GM18861 (cell line): ENCODE measurements at regions not wholly inside any gene's neighbourhood (a gene's known extent, or its start where the extent isn't known, plus 50 kb on each side); places are given as distances from the start of the nearest gene placed in this dataset.
"Not testable (repeated sequence)": the region's sequence is repeated elsewhere in the genome, so short reads cannot be mapped to it uniquely, and the experiment has no call there.

ENCODE experiments used
- ATAC-seq: cut with Tn5 transposase; IDR thresholded peaks from one replicate; pipeline ENCODE4 v1.9.1; 2021; ENCODE audit not compliant: unreplicated experiment

DNA sequence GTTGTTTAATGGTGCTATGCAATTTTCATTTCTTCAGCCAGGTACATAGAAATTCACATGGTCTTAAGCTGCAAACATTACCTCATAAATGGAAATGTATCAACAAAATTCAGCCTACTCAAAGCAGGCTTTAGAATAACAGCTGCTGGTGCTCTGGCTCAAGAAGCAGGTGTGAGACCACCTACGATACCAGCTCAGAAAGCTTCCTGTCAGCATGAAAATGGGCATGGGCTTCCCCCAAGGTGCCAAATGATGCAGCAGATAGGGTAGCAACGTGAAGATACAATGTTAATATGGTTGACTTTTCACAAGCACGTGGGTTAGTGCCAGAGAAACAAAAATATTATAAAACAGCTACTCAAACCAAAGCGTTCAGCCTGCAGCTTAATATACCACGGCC is 343.4 kb upstream of the PRICKLE1 start:
- no peak for ATAC-seq

- no peak for ATAC-seq
These were observed 336.7 kb upstream of the PRICKLE1 start for GRCh38 chr12:42926232-42926631.

GRCh38 chr12:42924482-42924881 is 334.9 kb upstream of the PRICKLE1 start:
- no peak for ATAC-seq

- no peak for ATAC-seq
These were observed 334.0 kb upstream of the PRICKLE1 start for GRCh38 chr12:42923583-42923982.

GRCh38 chr12:42923156-42923555 is 333.6 kb upstream of the PRICKLE1 start:
- no peak for ATAC-seq

- no peak for ATAC-seq
These were observed 332.9 kb upstream of the PRICKLE1 start for GRCh38 chr12:42922505-42922850.

GRCh38 chr12:42921741-42922504 is 332.4 kb upstream of the PRICKLE1 start:
- no peak for ATAC-seq

GRCh38 chr12:42919691-42920090 is 330.1 kb upstream of the PRICKLE1 start:
- ATAC-seq, result no peak

DNA sequence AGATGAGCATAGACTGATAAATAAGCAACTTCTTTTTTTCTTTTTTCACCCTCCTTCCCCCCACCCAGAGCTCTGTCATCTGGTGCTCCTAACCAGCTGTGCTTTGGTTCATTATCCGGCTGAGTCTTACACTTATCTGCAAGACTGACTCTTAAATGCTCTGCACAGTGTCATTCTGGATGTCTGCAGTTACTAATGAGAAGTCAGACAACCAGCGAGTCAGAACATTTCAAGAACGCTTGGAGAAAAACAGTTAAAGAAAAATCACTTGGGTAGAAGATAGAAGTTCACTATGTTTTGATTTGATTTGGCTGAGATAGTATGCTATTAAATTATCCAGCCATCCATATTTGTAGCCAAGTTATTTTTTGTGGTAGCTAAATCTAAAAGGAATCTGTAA is 328.9 kb upstream of the PRICKLE1 start:
- no peak for ATAC-seq

DNA sequence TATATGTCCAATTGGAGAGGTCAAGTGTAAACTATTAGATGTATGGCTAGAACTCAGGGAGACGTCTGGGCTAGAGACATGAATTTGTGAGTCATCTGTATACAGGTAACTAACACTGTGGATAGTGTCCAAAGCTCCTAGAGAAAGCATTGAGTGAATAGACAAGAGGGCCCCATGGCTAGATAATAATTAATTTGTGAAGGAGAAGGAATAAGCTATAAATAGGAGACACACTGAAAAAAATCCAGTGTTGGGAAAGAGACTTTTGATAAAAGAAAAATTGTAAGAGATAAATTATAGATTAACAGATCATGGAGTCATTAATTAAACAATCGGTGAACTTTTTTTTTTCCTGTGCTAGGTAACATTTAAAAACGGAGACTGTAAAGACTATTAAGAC is 326.6 kb upstream of the PRICKLE1 start:
- ATAC-seq, result no peak

DNA sequence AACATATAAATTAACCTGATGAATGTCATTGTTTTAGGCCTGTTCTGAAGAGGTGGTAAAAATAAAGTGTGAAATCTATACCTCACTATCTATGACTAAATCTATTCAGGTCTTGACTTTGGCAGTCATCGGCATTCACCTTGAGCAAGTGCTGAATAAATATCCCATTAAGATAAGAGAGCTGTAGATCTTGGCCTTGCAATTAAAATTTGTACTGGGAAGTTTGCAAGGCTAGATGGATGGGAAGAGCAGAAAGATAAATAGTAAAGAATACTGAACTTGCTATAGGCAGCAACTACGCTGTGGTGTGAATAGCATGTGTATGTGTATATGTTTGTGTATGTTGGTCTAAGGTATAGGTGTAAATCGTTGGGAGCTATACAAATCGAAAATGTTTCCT is 325.9 kb upstream of the PRICKLE1 start:
- no peak for ATAC-seq

- no peak for ATAC-seq
These were observed 322.8 kb upstream of the PRICKLE1 start for GRCh38 chr12:42912367-42912766.

DNA sequence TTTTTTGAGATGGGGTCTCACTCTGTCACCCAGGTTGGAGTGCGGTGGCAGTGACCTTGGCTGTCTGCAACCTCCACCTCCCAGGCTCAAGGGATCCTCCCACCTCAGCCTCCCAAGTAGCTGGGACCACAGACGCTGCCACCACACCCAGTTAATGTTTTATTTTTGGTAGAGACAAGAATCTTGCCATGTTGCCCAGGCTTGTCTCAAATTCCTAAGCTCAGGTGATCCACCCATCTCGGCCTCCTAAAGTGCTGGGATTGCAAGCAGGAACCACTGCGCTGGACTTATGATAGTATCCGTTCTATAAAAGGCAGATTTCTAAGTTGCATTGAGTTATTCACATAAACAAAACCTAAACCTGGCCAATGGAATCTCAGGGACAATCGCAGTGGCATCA is 321.1 kb upstream of the PRICKLE1 start:
- no peak for ATAC-seq

- ATAC-seq, result no peak
These were observed 319.2 kb upstream of the PRICKLE1 start for GRCh38 chr12:42908712-42909111.

DNA sequence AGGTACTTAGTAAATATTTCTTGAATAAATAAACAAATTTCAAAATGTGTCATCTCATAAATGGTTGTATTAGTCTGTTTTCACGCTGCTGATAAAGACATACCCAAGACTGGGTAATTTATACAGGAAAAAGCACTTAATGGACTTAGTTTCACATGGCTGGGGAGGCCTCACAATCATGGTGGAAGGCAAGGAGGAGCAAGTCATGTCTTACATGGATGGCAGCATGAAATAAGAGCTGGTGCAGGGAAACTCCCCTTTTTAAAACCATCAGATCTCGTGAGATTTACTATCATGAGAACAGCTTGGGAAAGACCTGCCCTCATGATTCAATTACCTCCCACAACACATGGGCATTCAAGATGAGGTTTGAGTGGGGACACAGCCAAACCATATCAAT is 317.3 kb upstream of the PRICKLE1 start:
- not testable (repeated sequence) for ATAC-seq

DNA sequence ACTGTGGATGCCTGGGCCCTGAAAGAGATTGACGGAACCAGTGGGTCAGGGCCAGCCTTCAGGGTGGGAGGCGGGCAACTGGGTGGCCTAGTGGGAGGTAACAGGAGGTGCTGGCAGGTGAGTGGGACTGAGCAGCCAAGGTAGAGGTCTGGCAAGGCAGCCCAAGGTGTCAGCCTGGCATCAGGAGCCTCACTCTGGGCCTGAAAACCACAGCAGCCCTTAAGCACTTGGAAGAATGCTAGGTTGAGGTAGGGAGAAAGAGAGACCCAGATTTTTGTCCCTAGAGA is 315.8 kb upstream of the PRICKLE1 start:
- no peak for ATAC-seq

- no peak for ATAC-seq
These were observed 315.3 kb upstream of the PRICKLE1 start for GRCh38 chr12:42904683-42905418.

DNA sequence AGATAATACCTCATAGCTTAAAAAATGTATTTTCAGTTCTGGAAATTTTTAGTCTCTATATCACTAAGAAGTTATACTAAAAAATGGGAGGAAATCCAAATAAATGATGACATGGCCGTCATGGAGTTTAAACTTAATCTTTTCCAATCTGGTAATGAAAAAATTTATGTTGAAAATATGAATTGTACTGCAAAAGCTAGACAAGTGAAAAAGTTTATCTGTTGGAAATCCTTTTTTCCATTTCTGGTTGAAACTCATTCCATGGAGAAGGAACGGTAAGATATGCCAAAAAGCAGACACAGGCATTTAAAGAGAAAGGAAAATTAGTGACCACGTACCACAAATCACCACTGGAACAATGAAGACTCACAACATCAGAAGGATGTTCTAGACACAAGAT is 314.2 kb upstream of the PRICKLE1 start:
- no peak for ATAC-seq

DNA sequence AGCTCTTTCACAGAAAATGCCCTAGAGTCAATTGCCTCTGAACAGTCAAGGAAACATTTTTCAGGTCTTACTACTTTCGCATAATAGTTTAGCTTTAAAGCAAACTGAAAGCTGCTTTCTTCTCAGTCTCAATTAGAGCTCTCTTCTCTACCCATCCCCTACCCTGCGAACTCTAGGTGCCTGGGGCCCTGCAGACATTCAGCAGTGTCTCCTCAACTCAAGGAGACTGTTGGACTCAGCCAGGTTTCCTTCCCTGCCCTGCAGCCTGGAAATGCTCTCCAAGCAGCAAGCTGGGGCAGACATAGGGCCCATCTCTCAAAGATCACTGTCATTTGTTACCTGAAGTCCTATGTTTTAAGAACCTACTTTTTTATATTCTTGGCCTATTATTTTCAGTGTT is 312.5 kb upstream of the PRICKLE1 start:
- no peak for ATAC-seq

- no peak for ATAC-seq
These were observed 304.3 kb upstream of the PRICKLE1 start for GRCh38 chr12:42893803-42894202.

DNA sequence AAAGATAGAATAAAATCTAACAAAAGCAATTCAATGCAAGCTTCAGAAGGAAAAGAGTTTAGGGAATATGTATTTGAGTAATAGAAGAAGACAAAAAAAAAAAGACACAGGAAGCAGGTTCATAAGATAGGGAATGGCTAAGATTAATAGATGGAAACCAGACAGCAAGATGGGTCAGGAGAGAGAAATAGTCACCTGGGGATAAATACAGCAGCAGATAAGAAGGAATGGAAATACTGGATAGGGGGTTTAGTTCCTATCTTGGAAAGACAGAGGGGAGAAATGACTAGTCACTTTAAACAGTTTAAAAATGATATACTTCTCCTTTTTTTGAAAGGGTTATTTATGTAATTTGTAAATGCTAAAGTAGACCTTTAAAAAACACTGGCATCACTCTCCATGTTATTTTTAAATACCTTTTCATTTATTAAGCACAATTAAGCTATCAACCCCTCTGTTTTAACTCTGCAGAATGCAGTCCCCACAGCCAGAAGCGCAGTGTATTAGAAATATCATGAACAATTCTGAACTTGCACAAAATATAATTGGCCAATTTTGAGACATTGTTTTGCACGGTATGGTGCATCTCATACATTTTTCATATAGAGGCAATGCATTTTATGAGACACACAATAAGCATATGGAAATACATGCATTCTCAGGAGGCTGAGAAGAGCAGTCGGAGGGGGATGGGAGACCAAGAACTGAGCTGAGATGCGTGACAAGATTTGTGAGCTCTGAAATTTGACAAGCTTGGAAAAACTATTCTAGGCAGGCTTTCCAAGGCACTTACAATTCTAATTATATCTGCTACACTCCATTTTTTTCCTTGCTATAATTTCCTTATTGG is 303.4 kb upstream of the PRICKLE1 start:
- ATAC-seq, result no peak

DNA sequence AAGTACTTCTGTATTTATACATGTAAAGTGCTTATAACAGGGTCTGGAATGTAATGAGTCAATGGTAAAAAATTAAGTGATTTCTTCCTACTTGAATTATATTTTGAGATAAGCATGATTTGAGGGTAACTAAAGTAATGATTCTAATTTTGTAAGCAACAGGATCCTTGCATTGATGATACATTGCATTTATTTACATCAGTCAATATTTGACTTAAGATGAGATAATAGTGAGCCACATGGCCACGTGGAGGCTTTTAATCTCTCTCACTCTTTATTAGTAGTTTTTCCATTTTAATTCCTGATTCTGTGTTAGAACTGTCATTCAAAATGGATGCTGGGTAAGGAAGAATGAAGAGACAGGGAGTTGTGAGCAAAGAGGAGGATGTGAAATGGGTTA is 298.1 kb upstream of the PRICKLE1 start:
- ATAC-seq, result no peak
